Skin epidermis (tissue), 12 donors: ENCODE measurements at regions not wholly inside any gene's neighbourhood (a gene's known extent, or its start where the extent isn't known, plus 50 kb on each side); places are given as distances from the start of the nearest gene placed in this dataset.
"Not testable (repeated sequence)": the region's sequence is repeated elsewhere in the genome, so short reads cannot be mapped to it uniquely, and the experiment has no call there.

Experiments used
- H3K27ac ChIP-seq, 21 experiments: fragments of 200-600 bp; sonication (generic) in 11 of 21; one replicate each; pipeline ENCODE4 v1.5.0; 2020; ENCODE audit warnings: mild to moderate bottlenecking in 3 of 21, inconsistent platforms in 2 of 21, moderate library complexity in 2 of 21
- H3K4me3 ChIP-seq, 7 experiments: fragments of 200-600 bp; sonication (generic) in 2 of 7; one replicate each; pipeline ENCODE4 v1.5.0; 2020; ENCODE audit warnings: inconsistent platforms in 2 of 7, mild to moderate bottlenecking in 2 of 7, moderate library complexity in 1 of 7

- Histone ChIP-seq H3K27ac (no peak overlapping the region), H3K4me3 (no peak overlapping the region)
These were observed 109.6 kb downstream of the CTNND1 start for GRCh38 chr11:57871231-57871630.

- Histone ChIP-seq H3K27ac (no peak overlapping the region), H3K4me3 (no peak overlapping the region)
These were observed 111.8 kb downstream of the CTNND1 start for GRCh38 chr11:57873196-57873911.

GRCh38 chr11:57874981-57875380, 113.4 kb downstream of the CTNND1 start:
- Histone ChIP-seq H3K27ac (peak overlapping the region in 1 of 21 experiments; percentile 52), H3K4me3 (no peak overlapping the region)

GRCh38 chr11:57881647-57882046, 120.0 kb downstream of the CTNND1 start:
- H3K27ac ChIP-seq, result no peak overlapping the region

GRCh38 chr11:57883630-57884029, 122.0 kb downstream of the CTNND1 start:
- Histone ChIP-seq H3K4me3 (no peak overlapping the region), H3K27ac (no peak overlapping the region)

More at GRCh38 chr11:57881647-57882046, 120.0 kb downstream of the CTNND1 start:
- no peak overlapping the region for H3K4me3 ChIP-seq

- H3K4me3 ChIP-seq, result no peak overlapping the region
- no peak overlapping the region for H3K27ac ChIP-seq
These were observed 123.9 kb downstream of the CTNND1 start for GRCh38 chr11:57885298-57886050.

- H3K27ac ChIP-seq, result no peak overlapping the region
- no peak overlapping the region for H3K4me3 ChIP-seq
These were observed 126.8 kb downstream of the CTNND1 start for GRCh38 chr11:57888386-57888785.

- H3K27ac ChIP-seq, result no peak overlapping the region
- no peak overlapping the region for H3K4me3 ChIP-seq
These were observed 128.9 kb downstream of the CTNND1 start for GRCh38 chr11:57890521-57890920.

- not testable (repeated sequence) for H3K27ac ChIP-seq, H3K4me3 ChIP-seq
These were observed 130.5 kb upstream of the OR9Q1 start for GRCh38 chr11:57893200-57893599.

GRCh38 chr11:57896361-57897145, 127.1 kb upstream of the OR9Q1 start:
- H3K27ac ChIP-seq, result no peak overlapping the region
- no peak overlapping the region for H3K4me3 ChIP-seq

GRCh38 chr11:57899378-57899777, 124.3 kb upstream of the OR9Q1 start:
- Histone ChIP-seq H3K27ac (peak overlapping the region in 9 of 21 experiments; percentile 2 to 90 (median 49)), H3K4me3 (no peak overlapping the region)

- Histone ChIP-seq H3K4me3 (no peak overlapping the region), H3K27ac (peak overlapping the region in 16 of 21 experiments; percentile 40 to 90 (median 76))
These were observed 123.4 kb upstream of the OR9Q1 start for GRCh38 chr11:57900320-57900719.

- H3K27ac ChIP-seq, result peak overlapping the region in 20 of 21 experiments; percentile 3 to 90 (median 74)
These were observed 122.4 kb upstream of the OR9Q1 start for GRCh38 chr11:57901278-57901677.

GRCh38 chr11:57901756-57902155, 121.9 kb upstream of the OR9Q1 start:
- Histone ChIP-seq H3K27ac (peak overlapping the region in 19 of 21 experiments; percentile 49 to 90 (median 74)), H3K4me3 (no peak overlapping the region)

More at GRCh38 chr11:57901278-57901677, 122.4 kb upstream of the OR9Q1 start:
- no peak overlapping the region for H3K4me3 ChIP-seq

- no peak overlapping the region for H3K4me3 ChIP-seq
- peak overlapping the region in 20 of 21 experiments; percentile 32 to 87 (median 74) for H3K27ac ChIP-seq
These were observed 120.7 kb upstream of the OR9Q1 start for GRCh38 chr11:57903011-57903410.

- Histone ChIP-seq H3K27ac (peak overlapping the region in 20 of 21 experiments; percentile 22 to 87 (median 74)), H3K4me3 (no peak overlapping the region)
These were observed 120.1 kb upstream of the OR9Q1 start for GRCh38 chr11:57903441-57904123.

- H3K27ac ChIP-seq, result peak overlapping the region in 20 of 21 experiments; percentile 22 to 87 (median 72)
- H3K4me3 ChIP-seq, result no peak overlapping the region
These were observed 119.3 kb upstream of the OR9Q1 start for GRCh38 chr11:57904376-57904775.

GRCh38 chr11:57905439-57905838, 118.2 kb upstream of the OR9Q1 start:
- H3K27ac ChIP-seq, result peak overlapping the region in 11 of 21 experiments; percentile 16 to 87 (median 78)
- no peak overlapping the region for H3K4me3 ChIP-seq

GRCh38 chr11:57908399-57908798, 115.3 kb upstream of the OR9Q1 start:
- H3K27ac ChIP-seq, H3K4me3 ChIP-seq: not testable (repeated sequence)
